Kidney epithelial cell (primary cell): ENCODE measurements at regions not wholly inside any gene's neighbourhood (a gene's known extent, or its start where the extent isn't known, plus 50 kb on each side); places are given as distances from the start of the nearest gene placed in this dataset.

Experiments
- DNase-seq: peaks from one replicate; pipeline ENCODE4 v3.0.0-alpha.2; 2010; ENCODE audit warnings: low read depth
- H3K27me3 ChIP-seq: 2 replicates; pipeline ENCODE4 v1.6.0; 2011; ENCODE audit warnings: low read length; ENCODE audit not compliant: control insufficient read depth, insufficient read depth
- H3K36me3 ChIP-seq: 2 replicates; pipeline ENCODE4 v1.5.1; 2011; ENCODE audit warnings: low read length; ENCODE audit not compliant: control insufficient read depth, insufficient read depth
- H3K4me3 ChIP-seq: 2 replicates; pipeline ENCODE4 v1.5.1; 2011; ENCODE audit warnings: low read depth, mild to moderate bottlenecking, control low read depth, low read length
- CTCF ChIP-seq: IDR thresholded peaks from 2 replicates; pipeline ENCODE4 v1.5.1; 2011; ENCODE audit warnings: mild to moderate bottlenecking, moderate library complexity, low read length, control low read depth, inconsistent platforms; ENCODE audit not compliant: insufficient read depth, poor library complexity, severe bottlenecking

DNA sequence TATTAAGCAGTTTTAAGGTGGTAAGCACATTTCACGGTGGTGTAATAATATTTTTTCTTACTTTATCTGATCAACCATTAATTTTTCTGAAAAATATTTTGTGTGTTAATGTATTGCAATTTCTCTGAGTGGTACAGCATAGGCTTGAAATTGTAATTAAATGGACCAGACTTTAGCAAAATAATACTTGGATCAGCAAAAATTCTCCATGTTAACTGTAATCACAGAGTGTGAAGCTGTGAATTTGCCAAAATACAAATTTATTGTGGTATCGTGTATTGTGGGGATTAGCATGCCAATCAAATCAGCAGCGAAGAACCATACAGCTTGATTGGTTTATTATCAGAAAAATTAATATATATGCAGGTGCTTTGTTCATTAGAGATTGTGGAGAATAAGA lies 1088.9 kb upstream of the GYPC start:
- no peaks in the 10 kb centered on the region for H3K27me3 ChIP-seq
- no peak for TF ChIP-seq CTCF
- DNase-seq = no peak
- no peak overlapping the region for H3K4me3 ChIP-seq
- H3K36me3 ChIP-seq = no peaks in the 10 kb centered on the region

DNA sequence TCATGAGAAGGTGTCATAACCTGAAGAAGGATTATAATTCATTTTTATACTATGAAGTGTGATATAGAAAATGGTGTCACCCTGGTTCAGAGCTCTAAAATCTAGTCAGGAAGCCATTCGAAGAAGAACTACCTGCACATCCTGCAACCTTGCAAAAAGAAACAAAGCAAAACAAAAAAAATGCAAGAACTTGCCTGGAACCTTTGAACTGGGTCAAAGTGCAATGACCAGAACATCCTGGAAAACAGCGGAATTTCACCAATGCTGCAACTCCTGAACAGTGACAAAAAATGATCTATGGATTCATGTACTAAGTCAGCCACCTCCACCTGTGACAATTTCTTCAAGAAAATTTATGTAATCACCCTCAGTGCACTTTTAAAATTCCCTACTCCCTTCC lies 1083.3 kb upstream of the GYPC start:
- no peak overlapping the region for H3K4me3 ChIP-seq
- H3K36me3 ChIP-seq = no peaks in the 10 kb centered on the region
- TF ChIP-seq CTCF = no peak
- no peaks in the 10 kb centered on the region for H3K27me3 ChIP-seq
- DNase-seq = no peak

GRCh38 chr2:125573432-125573831 lies 1082.5 kb upstream of the GYPC start:
- Histone ChIP-seq H3K4me3 (no peak overlapping the region), H3K36me3 (no peaks in the 10 kb centered on the region), H3K27me3 (no peaks in the 10 kb centered on the region)
- no peak for DNase-seq
- no peak for TF ChIP-seq CTCF

GRCh38 chr2:125576558-125576957 lies 1079.4 kb upstream of the GYPC start:
- no peak overlapping the region for H3K4me3 ChIP-seq
- no peak for DNase-seq
- TF ChIP-seq CTCF = no peak
- no peaks in the 10 kb centered on the region for H3K36me3 ChIP-seq
- no peaks in the 10 kb centered on the region for H3K27me3 ChIP-seq

DNA sequence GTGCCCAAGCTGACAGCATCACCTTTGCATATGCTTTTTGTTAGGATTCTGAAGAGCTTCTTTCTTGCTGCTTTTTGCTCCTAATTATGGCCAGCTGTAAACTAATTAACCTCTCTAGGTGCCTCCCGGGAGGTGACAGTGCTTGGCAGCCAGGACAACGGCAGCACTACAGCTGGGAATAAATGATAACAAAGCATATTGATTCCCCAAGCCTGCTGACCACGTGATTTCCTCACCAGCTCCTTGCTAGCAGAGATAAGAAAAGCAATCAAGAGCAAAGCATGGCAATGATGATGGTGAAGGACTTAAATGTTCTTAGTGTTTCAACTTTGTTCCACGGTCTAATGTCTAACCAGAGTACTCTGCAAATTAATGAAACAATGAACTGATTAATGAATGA lies 1074.4 kb upstream of the GYPC start:
- H3K4me3 ChIP-seq = no peak overlapping the region
- no peaks in the 10 kb centered on the region for H3K36me3 ChIP-seq
- no peaks in the 10 kb centered on the region for H3K27me3 ChIP-seq
- no peak for DNase-seq
- no peak for TF ChIP-seq CTCF

DNA sequence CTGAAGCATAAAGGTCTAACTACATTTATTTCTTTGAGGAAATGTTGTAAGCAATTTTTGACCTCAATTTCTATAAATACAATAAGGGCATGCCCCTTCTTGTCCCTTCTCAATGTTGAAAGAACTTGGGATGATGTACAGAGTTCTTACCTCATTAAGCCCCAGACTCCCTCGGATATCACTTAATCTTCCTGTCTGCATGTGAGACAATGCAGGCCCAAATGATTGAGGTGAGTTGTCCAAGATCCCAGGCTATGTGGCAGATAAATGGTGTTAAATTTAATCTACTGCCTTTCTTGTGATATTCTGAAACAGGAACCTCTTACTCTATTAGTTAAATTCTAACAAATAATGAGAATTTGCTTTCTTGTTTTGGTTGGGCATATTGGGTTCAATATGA lies 1073.4 kb upstream of the GYPC start:
- Histone ChIP-seq H3K4me3 (no peak overlapping the region), H3K36me3 (no peaks in the 10 kb centered on the region), H3K27me3 (no peaks in the 10 kb centered on the region)
- no peak for DNase-seq
- TF ChIP-seq CTCF = no peak
